ENCODE measurements at regions not wholly inside any gene's neighbourhood (a gene's known extent, or its start where the extent isn't known, plus 50 kb on each side); places are given as distances from the start of the nearest gene placed in this dataset.

DNA sequence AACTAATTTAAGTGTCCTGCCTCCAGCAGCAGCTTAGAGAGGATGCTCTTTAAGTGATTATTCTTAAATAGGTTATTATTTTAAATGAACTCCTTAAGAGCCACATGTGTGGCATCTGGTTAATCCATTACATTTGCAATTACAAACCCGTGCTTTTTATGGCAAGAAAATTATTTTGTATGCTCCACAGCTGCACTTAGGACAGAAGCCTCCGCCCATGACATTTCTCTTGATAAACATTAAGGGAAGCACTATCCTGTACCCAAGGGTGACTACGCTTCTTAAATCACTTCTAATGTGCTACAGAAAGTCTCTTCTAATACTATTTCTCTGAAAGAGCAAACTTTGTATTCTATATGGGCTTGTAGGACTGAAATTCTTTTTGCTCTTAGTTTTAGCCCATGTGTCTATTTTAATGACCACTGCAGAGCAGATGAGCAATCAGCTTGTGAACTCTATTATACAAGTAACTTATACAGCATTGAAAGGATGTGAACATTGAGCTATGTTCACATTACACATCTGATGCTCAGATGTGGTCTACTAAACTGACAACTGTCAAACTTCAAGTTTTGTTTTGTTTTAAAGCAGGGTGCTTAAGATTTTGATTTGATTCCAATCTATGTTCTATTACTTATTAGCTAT lies 223.4 kb downstream of the COX7C start:
- TF ChIP-seq, protein P1, sequence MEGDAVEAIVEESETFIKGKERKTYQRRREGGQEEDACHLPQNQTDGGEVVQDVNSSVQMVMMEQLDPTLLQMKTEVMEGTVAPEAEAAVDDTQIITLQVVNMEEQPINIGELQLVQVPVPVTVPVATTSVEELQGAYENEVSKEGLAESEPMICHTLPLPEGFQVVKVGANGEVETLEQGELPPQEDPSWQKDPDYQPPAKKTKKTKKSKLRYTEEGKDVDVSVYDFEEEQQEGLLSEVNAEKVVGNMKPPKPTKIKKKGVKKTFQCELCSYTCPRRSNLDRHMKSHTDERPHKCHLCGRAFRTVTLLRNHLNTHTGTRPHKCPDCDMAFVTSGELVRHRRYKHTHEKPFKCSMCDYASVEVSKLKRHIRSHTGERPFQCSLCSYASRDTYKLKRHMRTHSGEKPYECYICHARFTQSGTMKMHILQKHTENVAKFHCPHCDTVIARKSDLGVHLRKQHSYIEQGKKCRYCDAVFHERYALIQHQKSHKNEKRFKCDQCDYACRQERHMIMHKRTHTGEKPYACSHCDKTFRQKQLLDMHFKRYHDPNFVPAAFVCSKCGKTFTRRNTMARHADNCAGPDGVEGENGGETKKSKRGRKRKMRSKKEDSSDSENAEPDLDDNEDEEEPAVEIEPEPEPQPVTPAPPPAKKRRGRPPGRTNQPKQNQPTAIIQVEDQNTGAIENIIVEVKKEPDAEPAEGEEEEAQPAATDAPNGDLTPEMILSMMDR (IDR thresholded peaks at IDR 0.05; ENCODE audit: low read length), result no peak
- no peak for TF ChIP-seq EZH2 (IDR thresholded peaks at IDR 0.05; ENCODE audit: borderline replicate concordance, low read length)
